Retinal pigment epithelial cell (primary cell): ENCODE measurements at regions not wholly inside any gene's neighbourhood (a gene's known extent, or its start where the extent isn't known, plus 50 kb on each side); places are given as distances from the start of the nearest gene placed in this dataset.

ENCODE experiments used
- DNase-seq: peaks from one replicate; pipeline ENCODE4 v3.0.0-alpha.2; 2010; ENCODE audit warnings: low read depth
- H3K4me3 ChIP-seq: 2 replicates; pipeline ENCODE4 v1.5.1; 2011; ENCODE audit warnings: mild to moderate bottlenecking, low read length, control low read depth, moderate library complexity
- TF ChIP-seq, protein P1 (sequence below): conservative IDR thresholded peaks from 2 replicates; pipeline ENCODE4 v1.5.1; 2011; ENCODE audit warnings: low read depth, low read length, control low read depth, inconsistent platforms

DNA sequence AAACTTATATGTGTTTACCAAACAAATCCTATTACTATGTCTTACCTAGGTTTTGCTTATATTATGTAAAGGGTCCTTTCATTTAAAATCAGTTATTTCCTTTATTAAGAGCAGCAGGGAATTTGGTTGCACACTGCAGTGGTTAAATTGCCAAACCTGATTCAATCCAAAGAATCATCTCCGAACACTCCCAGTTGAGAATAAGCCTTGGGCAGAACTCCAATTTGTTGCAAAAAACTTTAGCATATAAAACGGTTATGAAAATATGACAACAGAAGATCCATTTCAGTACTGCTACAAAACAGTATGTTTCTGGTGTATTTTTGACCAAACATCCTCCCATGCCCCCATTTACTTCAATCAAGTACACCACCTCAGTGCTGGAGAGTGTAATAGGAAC, 587.0 kb upstream of the GRAMD2B start:
- no peak overlapping the region for H3K4me3 ChIP-seq
- DNase-seq = no peak
- TF ChIP-seq, protein P1, sequence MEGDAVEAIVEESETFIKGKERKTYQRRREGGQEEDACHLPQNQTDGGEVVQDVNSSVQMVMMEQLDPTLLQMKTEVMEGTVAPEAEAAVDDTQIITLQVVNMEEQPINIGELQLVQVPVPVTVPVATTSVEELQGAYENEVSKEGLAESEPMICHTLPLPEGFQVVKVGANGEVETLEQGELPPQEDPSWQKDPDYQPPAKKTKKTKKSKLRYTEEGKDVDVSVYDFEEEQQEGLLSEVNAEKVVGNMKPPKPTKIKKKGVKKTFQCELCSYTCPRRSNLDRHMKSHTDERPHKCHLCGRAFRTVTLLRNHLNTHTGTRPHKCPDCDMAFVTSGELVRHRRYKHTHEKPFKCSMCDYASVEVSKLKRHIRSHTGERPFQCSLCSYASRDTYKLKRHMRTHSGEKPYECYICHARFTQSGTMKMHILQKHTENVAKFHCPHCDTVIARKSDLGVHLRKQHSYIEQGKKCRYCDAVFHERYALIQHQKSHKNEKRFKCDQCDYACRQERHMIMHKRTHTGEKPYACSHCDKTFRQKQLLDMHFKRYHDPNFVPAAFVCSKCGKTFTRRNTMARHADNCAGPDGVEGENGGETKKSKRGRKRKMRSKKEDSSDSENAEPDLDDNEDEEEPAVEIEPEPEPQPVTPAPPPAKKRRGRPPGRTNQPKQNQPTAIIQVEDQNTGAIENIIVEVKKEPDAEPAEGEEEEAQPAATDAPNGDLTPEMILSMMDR = no peak

DNA sequence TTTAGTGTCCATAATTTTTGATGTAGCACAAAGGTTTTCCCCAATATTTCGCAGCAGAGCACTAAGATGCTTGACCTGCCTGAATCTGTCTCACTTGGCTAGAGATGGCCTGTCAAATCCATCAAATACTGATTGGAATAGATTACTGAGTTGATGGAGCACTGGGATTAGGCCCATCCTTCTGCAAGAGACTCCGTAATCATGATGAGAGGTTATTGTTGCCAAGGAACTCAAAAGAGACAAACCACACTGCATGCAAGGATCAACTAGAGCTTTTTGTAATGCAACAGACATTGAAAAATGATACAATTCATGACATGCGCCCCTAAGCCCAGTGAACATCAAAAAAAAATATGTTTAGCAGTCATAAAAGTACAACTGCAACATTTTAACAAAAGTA, 585.3 kb upstream of the GRAMD2B start:
- TF ChIP-seq, protein P1 = no peak
- H3K4me3 ChIP-seq = no peak overlapping the region
- no peak for DNase-seq

DNA sequence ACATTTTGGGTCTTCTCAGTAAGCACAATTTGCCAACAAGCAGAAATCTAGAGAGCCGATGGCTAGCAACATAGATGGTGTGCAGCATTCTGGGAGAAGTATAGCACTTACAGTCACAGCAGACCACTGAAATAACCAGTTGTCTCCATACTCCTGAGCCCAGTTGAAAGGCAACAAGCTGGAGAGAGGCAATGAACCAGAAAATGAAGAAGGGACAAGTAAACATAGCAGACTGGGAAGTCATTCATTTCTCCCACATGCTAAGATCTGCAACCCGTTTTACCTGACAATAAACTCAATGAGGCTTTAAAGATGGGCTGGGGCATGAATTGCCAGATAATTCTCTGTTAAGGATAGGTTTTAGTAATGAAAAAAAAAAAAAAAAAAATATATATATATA, 575.6 kb upstream of the GRAMD2B start:
- no peak for DNase-seq
- TF ChIP-seq, protein P1 = no peak
- H3K4me3 ChIP-seq = no peak overlapping the region

DNA sequence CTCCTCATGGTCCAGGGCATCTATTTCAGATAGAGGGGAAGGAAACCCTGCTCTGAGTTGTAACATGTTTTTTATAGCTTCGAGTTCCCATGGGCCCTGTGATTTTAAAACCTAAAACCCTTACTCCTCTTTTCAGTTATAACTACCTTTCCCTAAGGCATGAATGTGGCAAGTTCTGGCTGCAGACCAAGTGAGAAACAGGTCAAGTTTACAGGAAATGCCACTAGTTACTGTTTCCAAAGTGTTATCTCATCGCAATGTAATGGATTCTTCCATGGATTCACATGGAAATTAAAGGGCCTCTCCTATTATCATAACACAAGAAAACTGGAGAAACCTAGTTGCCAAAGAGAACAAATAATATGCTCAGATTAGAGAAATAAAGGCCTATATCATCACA, 574.5 kb upstream of the GRAMD2B start:
- TF ChIP-seq, protein P1 = no peak
- no peak overlapping the region for H3K4me3 ChIP-seq
- no peak for DNase-seq

DNA sequence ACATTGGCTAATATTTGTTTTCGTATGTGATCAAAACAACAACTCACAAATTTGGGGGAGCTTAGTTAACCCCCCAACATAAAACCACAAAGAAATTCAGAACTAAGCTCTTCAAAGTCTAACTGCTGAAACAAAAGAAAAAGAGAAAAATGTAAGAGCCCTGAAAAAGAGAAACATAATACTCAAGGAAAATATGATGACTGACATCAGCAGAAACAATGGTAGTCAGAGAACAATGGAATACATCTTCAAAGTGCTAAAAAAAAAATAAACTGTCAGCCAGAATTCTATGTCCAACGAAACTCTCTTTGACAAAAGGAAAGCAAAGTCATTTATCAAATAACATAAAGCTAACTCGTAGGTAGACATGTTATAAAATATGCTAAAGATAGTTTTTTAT, 566.3 kb upstream of the GRAMD2B start:
- H3K4me3 ChIP-seq = no peak overlapping the region
- TF ChIP-seq, protein P1 = no peak
- DNase-seq = no peak

GRCh38 chr5:125863579-125863978, 559.6 kb upstream of the GRAMD2B start:
- no peak overlapping the region for H3K4me3 ChIP-seq
- TF ChIP-seq, protein P1 = no peak

DNA sequence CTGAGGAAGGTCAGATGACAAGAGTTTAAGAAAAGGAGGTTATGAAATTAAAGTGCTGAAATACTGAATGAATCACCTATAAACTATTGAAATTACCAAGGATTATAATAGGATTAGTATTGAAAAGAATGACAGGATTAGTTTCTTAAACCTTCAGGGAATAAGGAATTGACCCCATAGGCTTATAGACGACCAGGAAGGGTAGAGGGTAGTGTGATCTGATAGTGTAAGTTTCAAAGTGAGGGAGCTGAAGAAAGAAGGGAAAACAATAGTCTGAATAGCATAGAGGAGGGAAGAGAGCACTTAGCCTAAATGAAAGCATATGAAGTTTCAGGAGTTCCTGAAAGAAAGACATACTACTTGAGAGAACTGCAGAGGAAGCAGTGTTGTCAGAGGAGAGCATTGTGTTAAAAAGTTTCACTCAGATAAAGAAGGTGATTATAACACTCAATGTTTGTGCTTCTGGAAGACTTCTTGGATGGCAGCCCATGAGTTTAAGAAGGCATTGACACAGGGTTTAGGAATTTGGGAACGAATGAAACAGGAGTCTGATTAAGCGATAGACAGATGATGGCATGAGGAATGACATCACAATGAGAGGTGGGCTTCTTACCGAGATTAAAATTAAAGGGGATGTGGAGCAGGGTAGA, 557.9 kb upstream of the GRAMD2B start:
- H3K4me3 ChIP-seq = no peak overlapping the region
- DNase-seq = peak; percentile 66
- TF ChIP-seq, protein P1 = no peak

More at GRCh38 chr5:125863579-125863978, 559.6 kb upstream of the GRAMD2B start:
- DNase-seq = no peak
